GM12878 (cell line): ENCODE measurements at regions not wholly inside any gene's neighbourhood (a gene's known extent, or its start where the extent isn't known, plus 50 kb on each side); places are given as distances from the start of the nearest gene placed in this dataset.

Experiments
- ATAC-seq: fragments of 200-7000 bp; cut with Tn5 transposase; 3 replicates; pipeline ENCODE4 v1.9.1; 2020; ENCODE audit warnings: mild to moderate bottlenecking, moderate library complexity
- BruUV-seq: library from RNA; stranded (reverse); fragments of 400-500 nt; replicated peaks from 2 replicates; lab custom pipeline; 2021; lab: Mats Ljungman, UMichigan
- CTCF ChIA-PET: fragments of 300-600 bp; sonication (Branson Sonifier 250); formaldehyde crosslinking; extraction: SDS; loops from one replicate; lab custom pipeline; 2021; ENCODE audit warnings: inconsistent platforms; lab: Yijun Ruan, JAX
- POLR2A ChIA-PET: fragments of 350-600 bp; formaldehyde crosslinking; extraction: SDS; loops from one replicate; lab custom pipeline; 2021; ENCODE audit warnings: inconsistent platforms; lab: Charles Lee
- RAD21 ChIA-PET: fragments of 300-600 bp; sonication (Branson Sonifier 250); formaldehyde crosslinking; loops from one replicate; lab custom pipeline; 2023; ENCODE audit warnings: antibody characterized with exemption; ENCODE audit not compliant: unreplicated experiment; lab: Charles Lee
- SMC1A ChIA-PET: fragments of 300-600 bp; sonication (Branson Sonifier 250); formaldehyde crosslinking; loops from one replicate; lab custom pipeline; 2023; ENCODE audit not compliant: unreplicated experiment, uncharacterized antibody; lab: Charles Lee
- DNase-seq: peaks from one replicate; pipeline ENCODE4 v3.0.0-alpha.2; 2011; ENCODE audit warnings: low read depth, low spot score
- FAIRE-seq: peaks from 3 replicates; lab custom pipeline; 2011; peaks lifted over from hg19 to GRCh38; lab: Jason Lieb, UNC
- H2AFZ ChIP-seq: 2 replicates; pipeline ENCODE4 v1.6.0; 2011; ENCODE audit warnings: low read depth, low read length, control low read depth; ENCODE audit not compliant: control insufficient read depth
- H3K27ac ChIP-seq: 2 replicates; pipeline ENCODE4 v1.5.1; 2011; ENCODE audit warnings: control low read depth; ENCODE audit not compliant: control insufficient read depth, insufficient read depth
- H3K27me3 ChIP-seq, 2 experiments: replicated peaks in 1 of 2; 2 replicates each; pipeline versions ENCODE4 v1.6.0 to v1.6.1; 2011; ENCODE audit warnings: low read length in 1 of 2; ENCODE audit not compliant: control insufficient read depth in 2 of 2, insufficient read depth in 2 of 2
- H3K36me3 ChIP-seq, 2 experiments: 2 replicates each; pipeline ENCODE4 v1.5.1; 2011; ENCODE audit warnings: low read length in 1 of 2; ENCODE audit not compliant: control insufficient read depth in 2 of 2, insufficient read depth in 2 of 2
- H3K4me1 ChIP-seq: 2 replicates; pipeline ENCODE4 v1.6.1; 2011; ENCODE audit warnings: mild to moderate bottlenecking, low read length, moderate library complexity, mixed read lengths; ENCODE audit not compliant: control insufficient read depth, insufficient read depth
- H3K4me2 ChIP-seq: 2 replicates; pipeline ENCODE4 v1.6.0; 2011; ENCODE audit warnings: control low read depth; ENCODE audit not compliant: control insufficient read depth, insufficient read depth
- H3K4me3 ChIP-seq: fragments of 200-600 bp; sonication (generic); 2 replicates; pipeline ENCODE4 v1.5.1; 2016
- H3K79me2 ChIP-seq: 2 replicates; pipeline ENCODE4 v1.6.0; 2011; ENCODE audit warnings: low read length; ENCODE audit not compliant: control insufficient read depth, insufficient read depth
- H3K9ac ChIP-seq: 2 replicates; pipeline ENCODE4 v1.8.0; 2011; ENCODE audit warnings: low read length, control low read depth, mixed read lengths; ENCODE audit not compliant: control insufficient read depth, insufficient read depth
- H3K9me3 ChIP-seq: replicated peaks from 3 replicates; pipeline ENCODE4 v1.5.1; 2011; ENCODE audit warnings: mild to moderate bottlenecking, low read length; ENCODE audit not compliant: control insufficient read depth, insufficient read depth
- H4K20me1 ChIP-seq: 2 replicates; pipeline ENCODE4 v1.6.0; 2011; ENCODE audit not compliant: control insufficient read depth, insufficient read depth
- CBX3 ChIP-seq: fragments of 200-600 bp; sonication (generic); IDR thresholded peaks from 2 replicates; pipeline ENCODE4 v1.6.1; 2016; ENCODE audit warnings: low read depth, borderline replicate concordance
- KLF5 ChIP-seq: fragments of 450-650 bp; IDR thresholded peaks from 2 replicates; pipeline ENCODE4 v1.6.1; 2014; ENCODE audit warnings: mild to moderate bottlenecking; ENCODE audit not compliant: partially characterized antibody
- POLR2AphosphoS5 ChIP-seq: IDR thresholded peaks from 2 replicates; pipeline ENCODE4 v1.6.1; 2011; ENCODE audit warnings: mild to moderate bottlenecking, low read length, inconsistent platforms
- RFX5 ChIP-seq: IDR thresholded peaks from 2 replicates; pipeline ENCODE4 v1.6.1; 2011; ENCODE audit warnings: low read depth, low read length, improper control_type of control experiment
- SMC3 ChIP-seq: IDR thresholded peaks from 2 replicates; pipeline ENCODE4 v1.6.1; 2011; ENCODE audit warnings: low read length, improper control_type of control experiment, borderline replicate concordance
- SRF ChIP-seq, 2 experiments: IDR thresholded peaks; 2 replicates each; pipeline ENCODE4 v1.6.1; 2011; ENCODE audit warnings: low read depth in 2 of 2, low read length in 2 of 2, mild to moderate bottlenecking in 1 of 2, moderate library complexity in 1 of 2
- WGBS: methylation state at CpG from one replicate; pipeline ENCODE4 v1.1.6; 2016; ENCODE audit warnings: low lambda C conversion rate; ENCODE audit not compliant: insufficient replicate concordance, insufficient coverage; ENCODE audit errors: missing lambda C conversion rate; 5-methylcytosine and 5-hydroxymethylcytosine counted together
- in situ Hi-C: fragments of 300-500 bp; cut with MboI; formaldehyde crosslinking; loops from 9 replicates; pipeline ENCODE4 v1.14.3; 2018; ENCODE audit warnings: mixed read lengths
- intact Hi-C: fragments of 100-400 bp; cut with micrococcal nuclease; formaldehyde crosslinking; loops from one replicate; pipeline ENCODE4 v1.14.2; 2022; ENCODE audit not compliant: unreplicated experiment
- TF ChIP-seq, protein P1 (sequence below): IDR thresholded peaks from 2 replicates; pipeline ENCODE4 v1.6.1; 2012; ENCODE audit warnings: mild to moderate bottlenecking, low read depth, low read length
- TF ChIP-seq, protein P2 (sequence below): fragments of 450-650 bp; IDR thresholded peaks from 2 replicates; pipeline ENCODE4 v1.6.1; 2016; ENCODE audit warnings: mild to moderate bottlenecking
- TF ChIP-seq, protein P3 (sequence below): fragments of 150-350 bp; IDR thresholded peaks from 2 replicates; pipeline ENCODE4 v1.6.1; 2016; ENCODE audit warnings: low read depth, low read length
- TF ChIP-seq, protein P4 (sequence below): IDR thresholded peaks from 2 replicates; pipeline ENCODE4 v1.6.1; 2011; ENCODE audit warnings: low read depth, mild to moderate bottlenecking, low read length, moderate library complexity, borderline replicate concordance; ENCODE audit errors: extremely low read depth

DNA sequence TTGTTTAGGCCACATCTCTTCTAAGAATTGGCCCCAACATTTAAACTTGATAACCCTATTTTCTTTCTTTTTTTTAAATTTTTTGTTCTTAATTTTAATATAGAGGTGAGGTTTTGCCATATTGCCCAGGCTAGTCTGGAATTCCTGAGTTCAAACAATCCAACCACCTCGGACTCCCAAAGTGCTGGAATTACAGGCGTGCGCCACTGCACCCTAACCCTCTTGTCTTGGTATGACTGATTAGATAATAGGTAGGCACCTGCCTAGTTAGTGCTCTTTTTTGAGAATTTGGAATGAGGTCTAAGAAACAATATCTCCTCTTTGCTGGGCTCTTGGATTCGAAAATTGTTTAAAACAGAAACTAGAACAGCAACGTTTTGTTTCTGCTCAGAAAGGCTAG lies 116.4 kb upstream of the GOLGA6L6 start (continued):
- TF ChIP-seq, protein P1, sequence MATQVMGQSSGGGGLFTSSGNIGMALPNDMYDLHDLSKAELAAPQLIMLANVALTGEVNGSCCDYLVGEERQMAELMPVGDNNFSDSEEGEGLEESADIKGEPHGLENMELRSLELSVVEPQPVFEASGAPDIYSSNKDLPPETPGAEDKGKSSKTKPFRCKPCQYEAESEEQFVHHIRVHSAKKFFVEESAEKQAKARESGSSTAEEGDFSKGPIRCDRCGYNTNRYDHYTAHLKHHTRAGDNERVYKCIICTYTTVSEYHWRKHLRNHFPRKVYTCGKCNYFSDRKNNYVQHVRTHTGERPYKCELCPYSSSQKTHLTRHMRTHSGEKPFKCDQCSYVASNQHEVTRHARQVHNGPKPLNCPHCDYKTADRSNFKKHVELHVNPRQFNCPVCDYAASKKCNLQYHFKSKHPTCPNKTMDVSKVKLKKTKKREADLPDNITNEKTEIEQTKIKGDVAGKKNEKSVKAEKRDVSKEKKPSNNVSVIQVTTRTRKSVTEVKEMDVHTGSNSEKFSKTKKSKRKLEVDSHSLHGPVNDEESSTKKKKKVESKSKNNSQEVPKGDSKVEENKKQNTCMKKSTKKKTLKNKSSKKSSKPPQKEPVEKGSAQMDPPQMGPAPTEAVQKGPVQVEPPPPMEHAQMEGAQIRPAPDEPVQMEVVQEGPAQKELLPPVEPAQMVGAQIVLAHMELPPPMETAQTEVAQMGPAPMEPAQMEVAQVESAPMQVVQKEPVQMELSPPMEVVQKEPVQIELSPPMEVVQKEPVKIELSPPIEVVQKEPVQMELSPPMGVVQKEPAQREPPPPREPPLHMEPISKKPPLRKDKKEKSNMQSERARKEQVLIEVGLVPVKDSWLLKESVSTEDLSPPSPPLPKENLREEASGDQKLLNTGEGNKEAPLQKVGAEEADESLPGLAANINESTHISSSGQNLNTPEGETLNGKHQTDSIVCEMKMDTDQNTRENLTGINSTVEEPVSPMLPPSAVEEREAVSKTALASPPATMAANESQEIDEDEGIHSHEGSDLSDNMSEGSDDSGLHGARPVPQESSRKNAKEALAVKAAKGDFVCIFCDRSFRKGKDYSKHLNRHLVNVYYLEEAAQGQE: no peak
- TF ChIP-seq, protein P2, sequence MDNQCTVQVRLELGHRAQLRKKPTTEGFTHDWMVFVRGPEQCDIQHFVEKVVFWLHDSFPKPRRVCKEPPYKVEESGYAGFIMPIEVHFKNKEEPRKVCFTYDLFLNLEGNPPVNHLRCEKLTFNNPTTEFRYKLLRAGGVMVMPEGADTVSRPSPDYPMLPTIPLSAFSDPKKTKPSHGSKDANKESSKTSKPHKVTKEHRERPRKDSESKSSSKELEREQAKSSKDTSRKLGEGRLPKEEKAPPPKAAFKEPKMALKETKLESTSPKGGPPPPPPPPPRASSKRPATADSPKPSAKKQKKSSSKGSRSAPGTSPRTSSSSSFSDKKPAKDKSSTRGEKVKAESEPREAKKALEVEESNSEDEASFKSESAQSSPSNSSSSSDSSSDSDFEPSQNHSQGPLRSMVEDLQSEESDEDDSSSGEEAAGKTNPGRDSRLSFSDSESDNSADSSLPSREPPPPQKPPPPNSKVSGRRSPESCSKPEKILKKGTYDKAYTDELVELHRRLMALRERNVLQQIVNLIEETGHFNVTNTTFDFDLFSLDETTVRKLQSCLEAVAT: no peak

DNA sequence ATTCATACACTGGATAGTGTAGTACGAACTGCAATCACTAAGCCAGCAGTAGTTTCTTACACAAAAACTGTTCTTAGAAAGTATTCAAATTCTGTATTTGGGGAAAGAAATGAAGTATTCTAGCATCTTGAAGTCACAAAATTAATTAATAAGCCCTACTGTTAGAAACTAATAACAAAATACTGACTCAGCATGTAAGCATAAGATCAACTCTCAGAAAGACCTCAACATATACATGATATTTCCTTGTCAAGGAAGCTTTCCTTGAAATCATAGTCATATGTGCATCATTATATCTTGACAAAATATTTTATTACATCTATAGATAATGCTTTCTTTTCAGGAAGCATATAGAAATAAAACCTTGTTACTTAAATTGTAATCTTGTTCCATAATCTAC lies 115.5 kb upstream of the GOLGA6L6 start:
- Histone ChIP-seq H3K9me3 (no peaks in the 10 kb centered on the region), H3K27me3 (no peaks in the 10 kb centered on the region), H3K4me2 (no peak overlapping the region), H3K4me3 (no peak overlapping the region), H3K4me1 (no peaks in the 10 kb centered on the region), H3K27ac (no peak overlapping the region), H3K9ac (no peak overlapping the region), H3K36me3 (no peaks in the 10 kb centered on the region), H3K79me2 (no peaks in the 10 kb centered on the region), H2AFZ (no peak overlapping the region), H4K20me1 (no peaks in the 10 kb centered on the region)
- FAIRE-seq (no peak), DNase-seq (no peak), ATAC-seq (no peak)
- intact Hi-C loops (no loop called here), in situ Hi-C loops (no loop called here)
- WGBS: 45% methylated on average over 1 of the region's 1 CpG
- RAD21 ChIA-PET: no interaction called here
- CTCF ChIA-PET: no interaction called here
- SMC1A ChIA-PET: no interaction called here
- no TSS peak for BruUV-seq
- POLR2A ChIA-PET: no interaction called here
- TF ChIP-seq, protein P2: no peak
- TF ChIP-seq KLF5: no peak
- TF ChIP-seq, protein P3, sequence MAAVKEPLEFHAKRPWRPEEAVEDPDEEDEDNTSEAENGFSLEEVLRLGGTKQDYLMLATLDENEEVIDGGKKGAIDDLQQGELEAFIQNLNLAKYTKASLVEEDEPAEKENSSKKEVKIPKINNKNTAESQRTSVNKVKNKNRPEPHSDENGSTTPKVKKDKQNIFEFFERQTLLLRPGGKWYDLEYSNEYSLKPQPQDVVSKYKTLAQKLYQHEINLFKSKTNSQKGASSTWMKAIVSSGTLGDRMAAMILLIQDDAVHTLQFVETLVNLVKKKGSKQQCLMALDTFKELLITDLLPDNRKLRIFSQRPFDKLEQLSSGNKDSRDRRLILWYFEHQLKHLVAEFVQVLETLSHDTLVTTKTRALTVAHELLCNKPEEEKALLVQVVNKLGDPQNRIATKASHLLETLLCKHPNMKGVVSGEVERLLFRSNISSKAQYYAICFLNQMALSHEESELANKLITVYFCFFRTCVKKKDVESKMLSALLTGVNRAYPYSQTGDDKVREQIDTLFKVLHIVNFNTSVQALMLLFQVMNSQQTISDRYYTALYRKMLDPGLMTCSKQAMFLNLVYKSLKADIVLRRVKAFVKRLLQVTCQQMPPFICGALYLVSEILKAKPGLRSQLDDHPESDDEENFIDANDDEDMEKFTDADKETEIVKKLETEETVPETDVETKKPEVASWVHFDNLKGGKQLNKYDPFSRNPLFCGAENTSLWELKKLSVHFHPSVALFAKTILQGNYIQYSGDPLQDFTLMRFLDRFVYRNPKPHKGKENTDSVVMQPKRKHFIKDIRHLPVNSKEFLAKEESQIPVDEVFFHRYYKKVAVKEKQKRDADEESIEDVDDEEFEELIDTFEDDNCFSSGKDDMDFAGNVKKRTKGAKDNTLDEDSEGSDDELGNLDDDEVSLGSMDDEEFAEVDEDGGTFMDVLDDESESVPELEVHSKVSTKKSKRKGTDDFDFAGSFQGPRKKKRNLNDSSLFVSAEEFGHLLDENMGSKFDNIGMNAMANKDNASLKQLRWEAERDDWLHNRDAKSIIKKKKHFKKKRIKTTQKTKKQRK: no peak
- TF ChIP-seq, protein P4, sequence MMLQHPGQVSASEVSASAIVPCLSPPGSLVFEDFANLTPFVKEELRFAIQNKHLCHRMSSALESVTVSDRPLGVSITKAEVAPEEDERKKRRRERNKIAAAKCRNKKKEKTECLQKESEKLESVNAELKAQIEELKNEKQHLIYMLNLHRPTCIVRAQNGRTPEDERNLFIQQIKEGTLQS: no peak
- TF ChIP-seq POLR2AphosphoS5: no peak
- no peak for TF ChIP-seq SRF (IDR thresholded peaks at IDR 0.05; ENCODE audit: low read depth in 2 of 2, low read length in 2 of 2)
- TF ChIP-seq RFX5: no peak
- TF ChIP-seq SMC3: no peak
- no peak for TF ChIP-seq CBX3
